GM18951 (cell line): ENCODE measurements at regions not wholly inside any gene's neighbourhood (a gene's known extent, or its start where the extent isn't known, plus 50 kb on each side); places are given as distances from the start of the nearest gene placed in this dataset.
"Not testable (repeated sequence)": the region's sequence is repeated elsewhere in the genome, so short reads cannot be mapped to it uniquely, and the experiment has no call there.

ENCODE experiments used
- POLR2A ChIP-seq: IDR thresholded peaks from 4 replicates; pipeline ENCODE4 v1.6.1; 2011; ENCODE audit warnings: mild to moderate bottlenecking; ENCODE audit not compliant: insufficient read length, insufficient read depth; ENCODE audit errors: extremely low read depth
- in situ Hi-C: fragments of 300-500 bp; cut with MboI; formaldehyde crosslinking; loops from one replicate; pipeline ENCODE4 v1.12.0; 2022; ENCODE audit warnings: low sequenced_read_pairs, mixed read lengths, inconsistent platforms; ENCODE audit not compliant: unreplicated experiment

- in situ Hi-C loops: no loop called here
- TF ChIP-seq POLR2A: no peak
These were observed 71.8 kb downstream of the LARP7 start for GRCh38 chr4:112708772-112709171.

- in situ Hi-C loops: no loop called here
These were observed 78.3 kb downstream of the LARP7 start for GRCh38 chr4:112714922-112715901.

GRCh38 chr4:112717856-112718255 is 80.9 kb downstream of the LARP7 start:
- TF ChIP-seq POLR2A: no peak
- in situ Hi-C loops: no loop called here

More at GRCh38 chr4:112714922-112715901, 78.3 kb downstream of the LARP7 start:
- TF ChIP-seq POLR2A: no peak

- in situ Hi-C loops: no loop called here
- no peak for TF ChIP-seq POLR2A
These were observed 84.7 kb downstream of the LARP7 start for GRCh38 chr4:112721627-112722026.

DNA sequence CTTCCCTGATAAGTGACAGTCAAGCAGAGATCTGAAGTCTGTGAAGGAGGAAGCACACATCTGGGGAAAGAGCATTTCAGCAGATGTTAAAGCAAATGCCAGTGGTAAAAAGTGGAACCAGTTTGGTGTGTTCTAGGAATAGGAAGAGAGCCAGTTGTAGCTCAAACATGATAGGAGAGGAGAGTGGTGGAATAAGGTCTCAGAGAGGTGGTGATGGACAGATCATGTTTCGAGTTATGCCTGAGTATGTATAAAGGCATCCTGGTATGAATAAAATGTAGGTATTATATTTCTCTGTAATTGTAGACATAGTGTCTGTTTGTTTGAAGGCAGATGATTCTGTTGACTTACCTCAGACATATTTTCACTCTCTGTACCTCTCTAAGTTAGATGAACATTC is 89.1 kb downstream of the LARP7 start:
- in situ Hi-C loops: no loop called here

DNA sequence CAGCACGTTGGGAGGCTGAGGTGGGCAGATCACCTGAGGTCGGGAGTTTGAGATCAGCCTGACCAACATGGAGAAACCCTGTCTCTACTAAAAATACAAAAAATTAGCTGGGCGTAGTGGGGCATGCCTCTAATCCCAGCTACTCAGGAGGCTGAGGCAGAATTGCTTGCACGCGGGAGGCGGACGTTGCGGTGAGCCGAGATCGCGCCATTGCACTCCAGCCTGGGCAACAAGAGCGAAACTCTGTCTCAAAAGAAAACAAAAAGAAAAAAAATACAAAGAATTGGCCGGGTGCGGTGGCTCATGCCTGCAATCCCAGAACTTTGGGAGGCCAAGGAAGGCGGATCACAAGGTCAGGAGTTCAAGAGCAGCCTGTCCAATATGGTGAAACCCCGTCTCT is 90.8 kb downstream of the LARP7 start:
- in situ Hi-C loops: not testable (repeated sequence)

More for the DNA sequence above, 89.1 kb downstream of the LARP7 start:
- no peak for TF ChIP-seq POLR2A

DNA sequence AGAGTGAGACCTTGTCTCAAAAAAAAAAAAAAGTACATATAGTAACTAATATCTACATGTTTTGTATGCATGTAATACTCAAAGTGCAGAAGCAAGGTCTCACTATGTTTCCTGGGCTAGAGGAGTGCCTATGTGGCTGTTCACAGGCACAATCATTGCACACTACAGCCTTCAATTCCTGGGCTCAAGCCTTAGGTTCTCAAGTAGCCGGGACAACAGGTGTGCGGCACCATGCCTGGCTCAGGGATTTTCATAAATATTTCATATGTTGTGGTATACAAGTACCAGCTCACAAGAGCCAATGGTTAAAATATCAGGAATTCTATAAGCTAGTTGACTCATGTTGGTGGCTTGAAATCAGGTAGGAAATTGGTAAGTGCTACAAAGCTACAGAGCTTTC is 94.8 kb downstream of the LARP7 start:
- in situ Hi-C loops: no loop called here
- no peak for TF ChIP-seq POLR2A

DNA sequence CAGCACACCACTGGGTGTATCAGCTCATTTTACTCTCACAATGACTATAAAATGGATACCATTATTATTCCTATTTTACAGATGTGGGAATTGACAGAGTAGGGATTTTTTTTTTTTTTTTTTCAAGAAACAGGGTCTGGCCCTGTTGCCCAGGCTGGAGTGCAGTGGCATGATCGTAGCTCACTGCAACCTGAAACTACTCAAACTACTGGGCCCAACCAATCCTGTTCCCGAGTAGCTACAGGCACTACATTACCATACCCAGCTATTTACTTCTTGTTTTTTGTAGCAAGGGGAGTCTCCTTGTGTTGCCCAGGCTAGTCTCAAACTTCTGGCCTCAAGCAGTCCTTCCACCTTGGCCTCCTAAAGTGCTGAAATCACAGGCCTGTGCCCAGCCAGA is 95.2 kb downstream of the LARP7 start:
- in situ Hi-C loops: no loop called here
- no peak for TF ChIP-seq POLR2A

- TF ChIP-seq POLR2A: no peak
- in situ Hi-C loops: no loop called here
These were observed 98.6 kb downstream of the LARP7 start for GRCh38 chr4:112735474-112735951.

DNA sequence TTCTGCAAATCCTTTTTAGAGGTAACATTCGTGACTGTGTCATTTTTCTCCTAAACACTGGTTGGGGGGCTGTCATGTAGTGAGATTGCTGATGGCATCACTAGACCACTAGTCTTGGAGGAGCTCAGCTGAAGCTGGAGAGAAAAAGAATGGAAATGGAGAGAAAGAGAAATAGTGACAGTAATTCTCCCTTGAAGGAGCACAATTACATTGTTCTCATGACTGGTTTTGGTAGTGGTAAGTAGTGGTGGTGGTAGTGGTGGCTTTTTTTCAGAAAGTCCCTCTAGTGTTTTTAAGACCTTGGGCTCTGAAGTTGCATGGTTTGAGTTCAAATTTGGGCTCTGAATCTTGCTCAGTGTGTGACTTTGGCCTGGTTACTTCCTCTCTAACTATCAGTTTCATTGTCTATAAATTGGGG is 99.8 kb downstream of the LARP7 start:
- no peak for TF ChIP-seq POLR2A
- in situ Hi-C loops: no loop called here

GRCh38 chr4:112739442-112739841 is 102.5 kb downstream of the LARP7 start:
- in situ Hi-C loops: no loop called here

DNA sequence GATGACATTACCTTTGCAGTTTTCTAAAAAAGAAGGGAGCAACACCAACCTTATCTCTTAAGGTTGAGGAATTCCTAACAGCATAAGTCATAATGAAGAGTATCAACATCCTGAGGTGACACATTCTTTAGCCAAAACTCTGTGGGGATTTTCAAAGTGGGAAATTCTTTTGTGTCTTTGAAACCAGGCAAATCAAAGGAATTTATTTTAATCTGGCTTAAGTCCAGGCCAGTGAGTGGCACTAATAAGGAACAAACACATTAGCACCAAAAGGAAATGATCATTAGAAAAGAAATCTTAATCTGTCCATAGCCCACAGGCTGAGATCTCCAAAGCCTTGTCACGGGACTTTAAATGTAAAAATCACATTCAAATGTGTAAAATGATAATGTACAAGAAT is 110.1 kb downstream of the LARP7 start:
- TF ChIP-seq POLR2A: no peak
- in situ Hi-C loops: no loop called here

More at GRCh38 chr4:112739442-112739841, 102.5 kb downstream of the LARP7 start:
- no peak for TF ChIP-seq POLR2A

- TF ChIP-seq POLR2A: no peak
- in situ Hi-C loops: no loop called here
These were observed 111.5 kb downstream of the LARP7 start for GRCh38 chr4:112748352-112748878.

DNA sequence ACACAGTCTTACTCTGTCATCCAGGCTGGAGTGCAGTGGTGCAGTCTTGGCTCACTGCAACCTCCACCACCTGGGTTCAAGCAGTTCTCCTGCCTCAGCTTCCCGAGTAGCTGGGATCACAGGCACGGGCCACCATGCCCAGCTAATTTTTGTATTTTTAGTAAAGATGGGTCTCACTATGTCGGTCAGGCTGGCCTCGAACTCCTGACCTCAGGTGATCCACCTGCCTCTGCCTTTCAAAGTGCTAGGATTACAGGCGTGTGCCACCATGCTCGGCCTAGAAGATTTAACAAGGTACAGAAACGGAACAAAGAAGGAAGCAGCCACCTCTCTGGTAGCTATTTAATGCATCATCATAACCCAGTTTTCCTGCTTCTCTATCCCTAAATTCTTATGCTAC is 113.8 kb downstream of the LARP7 start:
- in situ Hi-C loops: loop anchor here (25.0 kb wide), 2 partner anchors 187 to 413 kb away; no protein-coding TSS in a partner anchor
